ENCODE measurements at regions not wholly inside any gene's neighbourhood (a gene's known extent, or its start where the extent isn't known, plus 50 kb on each side); places are given as distances from the start of the nearest gene placed in this dataset.

- H3K36me3 ChIP-seq = no peaks in the 10 kb centered on the region
- no peaks in the 10 kb centered on the region for H3K27me3 ChIP-seq
- intact Hi-C loops (cut with DNase I; ENCODE audit: low total_unique reads) (no loop called here), in situ Hi-C loops (cut with MboI; ENCODE audit: low sequenced_read_pairs in 4 of 4) (no loop called here)
- H3K4me1 ChIP-seq = no peaks in the 10 kb centered on the region
- TF ChIP-seq CTCF (IDR thresholded peaks at IDR 0.05 in 4 of 5, conservative IDR thresholded peaks at IDR 0.05 in 1 of 5) (no peak), POLR2A (IDR thresholded peaks at IDR 0.05) (no peak)
- ATAC-seq (no peak), DNase-seq (no peak)
- H3K9me3 ChIP-seq = no peaks in the 10 kb centered on the region
- H3K4me3 ChIP-seq = no peak overlapping the region
- no peak overlapping the region for H3K27ac ChIP-seq
Measured at GRCh38 chr6:80633412-80633811, 526.9 kb downstream of the BCKDHB start.

GRCh38 chr6:80625405-80625804, 518.9 kb downstream of the BCKDHB start:
- no peaks in the 10 kb centered on the region for H3K36me3 ChIP-seq
- intact Hi-C loops (cut with DNase I; ENCODE audit: low total_unique reads) (no loop called here), in situ Hi-C loops (cut with MboI; ENCODE audit: low sequenced_read_pairs in 4 of 4) (no loop called here)
- no peaks in the 10 kb centered on the region for H3K27me3 ChIP-seq
- ATAC-seq (no peak), DNase-seq (no peak)
- H3K4me3 ChIP-seq = no peak overlapping the region
- H3K4me1 ChIP-seq = no peaks in the 10 kb centered on the region
- no peak overlapping the region for H3K27ac ChIP-seq
- peaks cover 0 to 4% (median 0%) of the 10 kb centered on the region in 3 donors for H3K9me3 ChIP-seq
- TF ChIP-seq POLR2A (IDR thresholded peaks at IDR 0.05) = no peak
- TF ChIP-seq CTCF (IDR thresholded peaks at IDR 0.05 in 4 of 5, conservative IDR thresholded peaks at IDR 0.05 in 1 of 5) = no peak

GRCh38 chr6:80623066-80623815, 516.8 kb downstream of the BCKDHB start:
- in situ Hi-C loops (cut with MboI; ENCODE audit: low sequenced_read_pairs in 4 of 4) = loop anchor here in 3 of 4 donors (25.0 kb wide), 2 partner anchors 1139 to 1414 kb away; partner anchors contain the start of gene TENT5A (in 2 of the 3)
- intact Hi-C loops (cut with DNase I; ENCODE audit: low total_unique reads) = no loop called here
- TF ChIP-seq CTCF (IDR thresholded peaks at IDR 0.05 in 4 of 5, conservative IDR thresholded peaks at IDR 0.05 in 1 of 5) (no peak), POLR2A (IDR thresholded peaks at IDR 0.05) (no peak)

GRCh38 chr6:80622641-80623040, 516.2 kb downstream of the BCKDHB start:
- TF ChIP-seq POLR2A (IDR thresholded peaks at IDR 0.05) = no peak
- no peak for TF ChIP-seq CTCF (IDR thresholded peaks at IDR 0.05 in 4 of 5, conservative IDR thresholded peaks at IDR 0.05 in 1 of 5)
- H3K9me3 ChIP-seq = peaks cover 0 to 1% (median 0%) of the 10 kb centered on the region in 3 donors
- H3K36me3 ChIP-seq = no peaks in the 10 kb centered on the region
- H3K4me3 ChIP-seq = no peak overlapping the region
- no peaks in the 10 kb centered on the region for H3K4me1 ChIP-seq
- no peaks in the 10 kb centered on the region for H3K27me3 ChIP-seq
- in situ Hi-C loops (cut with MboI; ENCODE audit: low sequenced_read_pairs in 4 of 4) (loop anchor here in 3 of 4 donors (25.0 kb wide), 2 partner anchors 1140 to 1415 kb away; partner anchors contain the start of gene TENT5A (in 2 of the 3)), intact Hi-C loops (cut with DNase I; ENCODE audit: low total_unique reads) (no loop called here)
- ATAC-seq = peak in 1 of 2 donors; percentile 68
- peak in 1 of 2 donors; percentile 26 for DNase-seq
- H3K27ac ChIP-seq = no peak overlapping the region

More at GRCh38 chr6:80623066-80623815, 516.8 kb downstream of the BCKDHB start:
- peaks cover 0 to 4% (median 0%) of the 10 kb centered on the region in 3 donors for H3K9me3 ChIP-seq
- no peak overlapping the region for H3K27ac ChIP-seq
- no peak for ATAC-seq
- no peak overlapping the region for H3K4me3 ChIP-seq
- H3K27me3 ChIP-seq = no peaks in the 10 kb centered on the region
- no peak for DNase-seq
- H3K36me3 ChIP-seq = no peaks in the 10 kb centered on the region
- H3K4me1 ChIP-seq = no peaks in the 10 kb centered on the region

Data from gastrocnemius medialis (tissue), 4 donors.